22Rv1 (cell line): ENCODE measurements at regions not wholly inside any gene's neighbourhood (a gene's known extent, or its start where the extent isn't known, plus 50 kb on each side); places are given as distances from the start of the nearest gene placed in this dataset.
A peak's percentile ranks its signal among the peaks of the same experiment; 100 is the strongest.

Experiments used
- H3K27ac ChIP-seq: fragments of 450-650 bp; 2 replicates; pipeline ENCODE4 v1.5.1; 2017
- ZFX ChIP-seq: fragments of 450-650 bp; IDR thresholded peaks from 2 replicates; pipeline ENCODE4 v1.6.1; 2017; ENCODE audit warnings: antibody characterized with exemption, borderline replicate concordance
- TF ChIP-seq, protein P1 (sequence below): fragments of 450-650 bp; IDR thresholded peaks from 2 replicates; pipeline ENCODE4 v1.5.1; 2017; ENCODE audit warnings: mild to moderate bottlenecking

DNA sequence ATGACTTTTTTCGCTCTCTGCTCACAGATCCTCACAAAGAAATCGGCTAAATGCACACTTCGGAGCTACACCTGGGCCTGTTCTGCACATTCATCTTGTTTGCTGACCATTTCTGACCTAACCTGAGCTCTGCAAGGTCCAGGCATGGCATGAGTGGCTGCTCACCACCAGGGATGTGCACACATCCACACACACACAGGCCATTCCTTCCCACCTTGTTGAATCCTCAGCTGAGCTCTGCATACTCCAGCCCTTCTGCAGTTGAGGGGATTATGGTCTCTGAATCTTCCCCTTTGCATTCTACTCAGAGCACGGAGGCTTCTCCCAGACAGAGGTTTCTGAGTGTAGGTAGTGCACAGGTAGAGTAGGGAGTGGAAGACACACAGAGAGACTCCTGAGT is 411.9 kb upstream of the B3GAT1 start:
- no peak overlapping the region for H3K27ac ChIP-seq
- TF ChIP-seq, protein P1, sequence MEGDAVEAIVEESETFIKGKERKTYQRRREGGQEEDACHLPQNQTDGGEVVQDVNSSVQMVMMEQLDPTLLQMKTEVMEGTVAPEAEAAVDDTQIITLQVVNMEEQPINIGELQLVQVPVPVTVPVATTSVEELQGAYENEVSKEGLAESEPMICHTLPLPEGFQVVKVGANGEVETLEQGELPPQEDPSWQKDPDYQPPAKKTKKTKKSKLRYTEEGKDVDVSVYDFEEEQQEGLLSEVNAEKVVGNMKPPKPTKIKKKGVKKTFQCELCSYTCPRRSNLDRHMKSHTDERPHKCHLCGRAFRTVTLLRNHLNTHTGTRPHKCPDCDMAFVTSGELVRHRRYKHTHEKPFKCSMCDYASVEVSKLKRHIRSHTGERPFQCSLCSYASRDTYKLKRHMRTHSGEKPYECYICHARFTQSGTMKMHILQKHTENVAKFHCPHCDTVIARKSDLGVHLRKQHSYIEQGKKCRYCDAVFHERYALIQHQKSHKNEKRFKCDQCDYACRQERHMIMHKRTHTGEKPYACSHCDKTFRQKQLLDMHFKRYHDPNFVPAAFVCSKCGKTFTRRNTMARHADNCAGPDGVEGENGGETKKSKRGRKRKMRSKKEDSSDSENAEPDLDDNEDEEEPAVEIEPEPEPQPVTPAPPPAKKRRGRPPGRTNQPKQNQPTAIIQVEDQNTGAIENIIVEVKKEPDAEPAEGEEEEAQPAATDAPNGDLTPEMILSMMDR = no peak
- no peak for TF ChIP-seq ZFX

DNA sequence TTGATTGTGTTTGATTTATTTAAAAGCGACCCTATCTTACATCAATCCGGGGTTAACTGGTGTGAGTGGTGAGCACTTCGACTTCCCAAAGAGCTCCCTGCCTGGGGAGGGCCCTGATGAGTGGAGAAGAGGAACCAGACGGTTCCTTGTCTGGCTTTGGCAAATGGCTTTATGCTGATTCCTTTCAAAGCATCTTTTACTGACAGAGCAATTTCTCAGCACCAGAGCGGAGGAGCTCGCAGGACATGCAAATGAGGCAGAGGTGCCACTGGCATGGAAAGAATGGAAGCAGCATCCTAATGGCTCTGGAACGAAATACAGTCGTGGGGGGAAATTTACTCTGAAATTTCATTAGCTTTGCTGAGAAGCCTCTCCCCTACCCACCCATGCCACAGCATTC is 410.9 kb upstream of the B3GAT1 start:
- TF ChIP-seq, protein P1 = no peak

DNA sequence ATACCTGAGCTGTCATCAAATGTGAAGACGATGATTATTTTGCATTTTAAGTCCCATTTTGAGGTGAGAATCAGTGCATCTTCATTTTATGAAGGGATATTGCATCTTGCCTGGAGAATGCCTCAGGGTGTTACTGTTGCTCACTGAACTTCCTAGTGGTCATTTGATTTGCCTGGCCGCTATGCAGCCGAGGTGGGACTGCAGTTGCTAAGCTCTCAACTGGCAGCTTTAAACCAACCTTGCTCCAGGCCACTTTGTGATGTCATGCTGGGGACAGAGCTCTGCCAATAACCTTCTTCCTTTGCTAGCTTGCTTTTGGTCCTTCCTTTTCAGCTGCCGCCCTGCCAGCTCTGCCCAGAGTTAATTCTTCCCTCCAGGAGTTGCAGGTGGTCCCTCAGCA is 409.4 kb upstream of the B3GAT1 start:
- H3K27ac ChIP-seq = no peak overlapping the region
- TF ChIP-seq ZFX = no peak
- TF ChIP-seq, protein P1 = no peak

More for the DNA sequence above, 410.9 kb upstream of the B3GAT1 start:
- no peak overlapping the region for H3K27ac ChIP-seq

DNA sequence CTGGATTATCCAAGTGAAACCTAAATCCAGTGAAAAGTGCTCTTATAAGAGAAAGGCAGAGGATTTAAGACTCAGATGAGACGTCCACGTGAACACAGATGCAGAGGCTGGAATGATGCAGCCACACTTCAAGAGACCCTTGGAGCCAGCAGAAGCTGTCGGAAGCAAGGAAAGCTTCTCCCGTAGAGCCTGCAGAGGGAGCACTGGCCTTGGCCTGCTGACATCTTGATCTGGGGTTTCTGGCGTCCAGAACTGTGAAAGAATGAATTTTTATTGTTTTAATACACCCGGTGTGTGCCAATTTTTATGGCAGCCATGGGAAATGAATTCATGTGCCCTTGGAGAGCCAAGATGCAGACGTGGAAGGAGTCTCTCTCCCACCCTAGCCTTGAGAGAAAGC is 407.0 kb upstream of the B3GAT1 start:
- TF ChIP-seq, protein P1 = peak; percentile 21; the same call in 1 of the 2 replicates
- TF ChIP-seq ZFX = no peak
- no peak overlapping the region for H3K27ac ChIP-seq

DNA sequence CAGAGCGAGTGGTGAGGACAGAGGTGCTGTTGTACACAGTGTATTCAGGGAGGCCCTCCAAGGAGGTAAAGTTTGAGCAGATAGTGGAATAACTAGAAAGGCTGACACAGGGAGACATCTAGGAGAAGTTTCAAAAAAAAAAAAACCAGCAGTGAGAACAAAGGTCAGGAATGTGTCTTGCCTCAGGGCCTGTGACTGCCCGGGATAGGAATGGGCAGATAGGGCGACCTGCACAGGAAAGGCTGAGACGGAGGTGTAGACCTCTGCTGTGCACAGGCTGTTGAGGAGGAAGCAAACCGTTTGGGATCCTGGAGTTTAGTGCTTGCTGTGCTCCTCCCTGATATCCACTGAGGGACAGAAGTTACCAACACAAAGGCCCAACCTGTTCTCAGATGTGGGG is 406.5 kb upstream of the B3GAT1 start:
- H3K27ac ChIP-seq = no peak overlapping the region
- TF ChIP-seq, protein P1 = no peak
- TF ChIP-seq ZFX = no peak

DNA sequence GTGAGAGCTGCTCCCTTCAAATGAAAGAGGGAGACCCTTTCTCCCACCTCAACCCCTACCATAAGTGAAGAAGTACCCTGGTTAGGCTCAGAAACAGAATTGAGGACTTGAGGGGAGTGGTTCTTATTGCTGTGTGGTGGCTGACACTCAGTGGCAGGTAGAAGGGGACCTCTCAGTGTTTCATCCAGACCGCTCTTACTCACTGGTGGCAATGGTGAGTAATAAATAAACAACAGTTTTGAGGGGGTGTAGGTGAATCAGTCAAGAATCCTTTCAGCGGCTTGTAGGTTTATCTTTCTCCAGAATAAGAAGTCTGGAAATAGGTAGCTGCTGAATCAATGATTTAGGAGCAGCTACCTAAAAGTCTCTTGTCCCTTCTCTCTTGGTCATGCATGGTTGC is 403.4 kb upstream of the B3GAT1 start:
- TF ChIP-seq, protein P1 = no peak
- TF ChIP-seq ZFX = no peak
- no peak overlapping the region for H3K27ac ChIP-seq

DNA sequence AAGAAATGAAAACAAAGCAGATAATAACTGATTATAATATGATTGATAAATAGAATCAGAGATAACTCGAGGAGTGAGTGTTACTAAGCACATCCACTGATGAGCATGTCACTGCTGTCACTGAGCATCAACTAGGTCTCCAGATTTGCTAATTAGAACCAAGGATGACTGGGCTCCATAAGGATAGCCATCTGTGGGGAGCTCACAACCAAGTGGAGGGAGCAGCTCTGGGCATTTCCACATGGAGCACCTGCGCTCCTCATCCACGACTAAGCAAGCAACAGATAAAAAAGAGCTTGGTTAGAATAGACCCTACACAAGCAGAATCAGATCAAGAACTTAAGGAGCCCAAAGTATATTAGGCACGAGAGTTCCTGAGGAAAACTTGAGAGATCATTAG is 396.0 kb upstream of the B3GAT1 start:
- no peak overlapping the region for H3K27ac ChIP-seq
- TF ChIP-seq, protein P1 = no peak
- no peak for TF ChIP-seq ZFX
